ENCODE measurements at regions not wholly inside any gene's neighbourhood (a gene's known extent, or its start where the extent isn't known, plus 50 kb on each side); places are given as distances from the start of the nearest gene placed in this dataset.

- no peak for DNase-seq (ENCODE audit: low read depth in 4 of 4, low spot score in 3 of 4)
Measured at GRCh38 chr10:43773736-43774135, 125.1 kb upstream of the ZNF32 start.

- no peak for DNase-seq (ENCODE audit: low read depth in 4 of 4, low spot score in 3 of 4)
Measured at GRCh38 chr10:43772171-43772570, 123.5 kb upstream of the ZNF32 start.

GRCh38 chr10:43771675-43772074, 123.0 kb upstream of the ZNF32 start:
- DNase-seq (ENCODE audit: low read depth in 4 of 4, low spot score in 3 of 4) = no peak

GRCh38 chr10:43765516-43765915, 116.8 kb upstream of the ZNF32 start:
- no peak for DNase-seq (ENCODE audit: low read depth in 4 of 4, low spot score in 3 of 4)

GRCh38 chr10:43763846-43764245, 115.2 kb upstream of the ZNF32 start:
- DNase-seq (ENCODE audit: low read depth in 4 of 4, low spot score in 3 of 4) = no peak

GRCh38 chr10:43760514-43760913, 111.8 kb upstream of the ZNF32 start:
- DNase-seq (ENCODE audit: low read depth in 4 of 4, low spot score in 3 of 4) = no peak

- no peak for DNase-seq (ENCODE audit: low read depth in 4 of 4, low spot score in 3 of 4)
Measured at GRCh38 chr10:43759216-43759615, 110.5 kb upstream of the ZNF32 start.

GRCh38 chr10:43756341-43756740, 107.7 kb upstream of the ZNF32 start:
- no peak for DNase-seq (ENCODE audit: low read depth in 4 of 4, low spot score in 3 of 4)

GRCh38 chr10:43754569-43755260, 106.0 kb upstream of the ZNF32 start:
- DNase-seq (ENCODE audit: low read depth in 4 of 4, low spot score in 3 of 4) = no peak

GRCh38 chr10:43753397-43754061, 104.8 kb upstream of the ZNF32 start:
- no peak for DNase-seq (ENCODE audit: low read depth in 4 of 4, low spot score in 3 of 4)

GRCh38 chr10:43752682-43753081, 104.0 kb upstream of the ZNF32 start:
- DNase-seq (ENCODE audit: low read depth in 4 of 4, low spot score in 3 of 4) = no peak

GRCh38 chr10:43751646-43752045, 103.0 kb upstream of the ZNF32 start:
- no peak for DNase-seq (ENCODE audit: low read depth in 4 of 4, low spot score in 3 of 4)

GRCh38 chr10:43749940-43750552, 101.4 kb upstream of the ZNF32 start:
- no peak for DNase-seq (ENCODE audit: low read depth in 4 of 4, low spot score in 3 of 4)

- no peak for DNase-seq (ENCODE audit: low read depth in 4 of 4, low spot score in 3 of 4)
Measured at GRCh38 chr10:43749145-43749576, 100.5 kb upstream of the ZNF32 start.

- DNase-seq (ENCODE audit: low read depth in 4 of 4, low spot score in 3 of 4) = no peak
Measured at GRCh38 chr10:43748560-43748959, 99.9 kb upstream of the ZNF32 start.

GRCh38 chr10:43746906-43747305, 98.2 kb upstream of the ZNF32 start:
- no peak for DNase-seq (ENCODE audit: low read depth in 4 of 4, low spot score in 3 of 4)

GRCh38 chr10:43739161-43739560, 90.5 kb upstream of the ZNF32 start:
- DNase-seq (ENCODE audit: low read depth in 4 of 4, low spot score in 3 of 4) = no peak

GRCh38 chr10:43737003-43737402, 88.3 kb upstream of the ZNF32 start:
- DNase-seq (ENCODE audit: low read depth in 4 of 4, low spot score in 3 of 4) = no peak

GRCh38 chr10:43735907-43736306, 87.2 kb upstream of the ZNF32 start:
- DNase-seq (ENCODE audit: low read depth in 4 of 4, low spot score in 3 of 4) = no peak

- no peak for DNase-seq (ENCODE audit: low read depth in 4 of 4, low spot score in 3 of 4)
Measured at GRCh38 chr10:43734716-43735115, 86.0 kb upstream of the ZNF32 start.

- DNase-seq (ENCODE audit: low read depth in 4 of 4, low spot score in 3 of 4) = no peak
Measured at GRCh38 chr10:43731486-43731885, 82.8 kb upstream of the ZNF32 start.

GRCh38 chr10:43728425-43728824, 79.7 kb upstream of the ZNF32 start:
- no peak for DNase-seq (ENCODE audit: low read depth in 4 of 4, low spot score in 3 of 4)
